ENCODE measurements at regions not wholly inside any gene's neighbourhood (a gene's known extent, or its start where the extent isn't known, plus 50 kb on each side); places are given as distances from the start of the nearest gene placed in this dataset.

DNA sequence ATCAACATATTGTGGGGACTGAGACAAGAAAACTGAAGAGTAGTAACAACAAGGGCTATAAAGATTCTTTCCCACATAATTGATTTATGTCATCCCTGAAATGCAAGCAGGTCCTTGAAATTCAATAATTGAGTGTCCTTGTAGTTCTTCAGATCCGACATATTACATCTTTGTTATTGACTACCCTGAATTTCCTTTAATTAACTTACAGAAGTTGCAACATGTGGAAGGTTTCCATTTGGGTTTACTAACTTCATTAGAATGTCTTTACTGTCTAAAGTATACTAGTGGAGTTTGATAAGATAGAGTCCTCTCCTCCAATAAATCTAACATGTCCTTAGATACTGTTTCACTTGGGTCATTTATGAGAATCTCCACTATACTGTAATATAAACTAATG lies 951.8 kb downstream of the SLC6A15 start:
- TF ChIP-seq, protein P1, sequence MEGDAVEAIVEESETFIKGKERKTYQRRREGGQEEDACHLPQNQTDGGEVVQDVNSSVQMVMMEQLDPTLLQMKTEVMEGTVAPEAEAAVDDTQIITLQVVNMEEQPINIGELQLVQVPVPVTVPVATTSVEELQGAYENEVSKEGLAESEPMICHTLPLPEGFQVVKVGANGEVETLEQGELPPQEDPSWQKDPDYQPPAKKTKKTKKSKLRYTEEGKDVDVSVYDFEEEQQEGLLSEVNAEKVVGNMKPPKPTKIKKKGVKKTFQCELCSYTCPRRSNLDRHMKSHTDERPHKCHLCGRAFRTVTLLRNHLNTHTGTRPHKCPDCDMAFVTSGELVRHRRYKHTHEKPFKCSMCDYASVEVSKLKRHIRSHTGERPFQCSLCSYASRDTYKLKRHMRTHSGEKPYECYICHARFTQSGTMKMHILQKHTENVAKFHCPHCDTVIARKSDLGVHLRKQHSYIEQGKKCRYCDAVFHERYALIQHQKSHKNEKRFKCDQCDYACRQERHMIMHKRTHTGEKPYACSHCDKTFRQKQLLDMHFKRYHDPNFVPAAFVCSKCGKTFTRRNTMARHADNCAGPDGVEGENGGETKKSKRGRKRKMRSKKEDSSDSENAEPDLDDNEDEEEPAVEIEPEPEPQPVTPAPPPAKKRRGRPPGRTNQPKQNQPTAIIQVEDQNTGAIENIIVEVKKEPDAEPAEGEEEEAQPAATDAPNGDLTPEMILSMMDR (conservative IDR thresholded peaks at IDR 0.05): no peak
- TF ChIP-seq ZFX (IDR thresholded peaks at IDR 0.05): no peak
- no peak overlapping the region for H3K27ac ChIP-seq

DNA sequence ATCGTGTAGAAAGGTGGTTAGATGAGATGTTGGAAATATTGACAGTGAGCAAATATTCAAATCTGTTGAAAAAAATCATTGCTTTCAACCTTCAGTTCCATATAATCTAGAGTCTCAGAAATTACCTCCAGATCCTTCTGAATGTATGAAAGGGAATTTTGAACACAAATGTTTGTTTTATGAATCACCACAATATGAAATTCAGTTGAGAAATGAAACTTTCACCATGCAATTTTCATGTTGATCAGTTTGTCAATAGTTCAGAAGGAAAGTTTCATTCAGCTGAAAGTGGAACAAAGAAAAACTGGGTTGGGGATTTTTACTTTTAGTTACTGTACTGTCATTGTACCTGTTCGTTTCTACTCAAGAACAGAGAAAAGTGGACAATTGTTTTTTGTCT lies 953.6 kb downstream of the SLC6A15 start:
- no peak overlapping the region for H3K27ac ChIP-seq
- TF ChIP-seq, protein P1 (conservative IDR thresholded peaks at IDR 0.05): no peak
- TF ChIP-seq ZFX (IDR thresholded peaks at IDR 0.05): no peak

DNA sequence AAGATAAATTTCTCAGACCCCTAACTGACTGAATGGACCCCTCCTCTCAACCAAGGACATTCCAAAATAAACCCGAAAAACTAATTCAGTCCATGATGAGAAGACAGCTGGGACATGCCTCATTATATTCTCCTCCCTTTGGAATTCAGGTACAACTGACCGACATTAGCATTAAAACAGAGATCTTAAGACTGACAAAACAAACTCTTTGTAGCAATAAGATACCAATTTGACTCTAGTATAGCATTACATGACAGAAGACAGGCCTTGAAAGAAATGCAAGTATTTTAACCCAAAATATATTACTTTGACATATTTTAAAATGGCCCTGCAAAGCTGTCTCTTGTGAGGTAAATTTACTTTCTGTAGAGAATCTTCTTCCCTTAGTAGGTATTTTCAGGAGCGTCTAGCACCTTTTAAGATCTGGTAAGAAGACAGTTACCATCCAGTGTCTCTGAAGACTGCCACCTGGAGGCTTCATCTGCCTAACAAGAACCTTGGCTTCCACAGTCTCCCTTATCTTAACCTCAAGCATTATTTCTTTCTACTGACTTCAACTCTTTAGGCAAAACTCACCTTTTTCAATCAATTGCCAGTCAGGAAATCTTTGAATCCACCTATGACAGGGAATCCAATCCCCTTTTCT lies 957.5 kb downstream of the SLC6A15 start:
- no peak overlapping the region for H3K27ac ChIP-seq
- TF ChIP-seq ZFX (IDR thresholded peaks at IDR 0.05): no peak
- TF ChIP-seq, protein P1 (conservative IDR thresholded peaks at IDR 0.05): peak; percentile 48

DNA sequence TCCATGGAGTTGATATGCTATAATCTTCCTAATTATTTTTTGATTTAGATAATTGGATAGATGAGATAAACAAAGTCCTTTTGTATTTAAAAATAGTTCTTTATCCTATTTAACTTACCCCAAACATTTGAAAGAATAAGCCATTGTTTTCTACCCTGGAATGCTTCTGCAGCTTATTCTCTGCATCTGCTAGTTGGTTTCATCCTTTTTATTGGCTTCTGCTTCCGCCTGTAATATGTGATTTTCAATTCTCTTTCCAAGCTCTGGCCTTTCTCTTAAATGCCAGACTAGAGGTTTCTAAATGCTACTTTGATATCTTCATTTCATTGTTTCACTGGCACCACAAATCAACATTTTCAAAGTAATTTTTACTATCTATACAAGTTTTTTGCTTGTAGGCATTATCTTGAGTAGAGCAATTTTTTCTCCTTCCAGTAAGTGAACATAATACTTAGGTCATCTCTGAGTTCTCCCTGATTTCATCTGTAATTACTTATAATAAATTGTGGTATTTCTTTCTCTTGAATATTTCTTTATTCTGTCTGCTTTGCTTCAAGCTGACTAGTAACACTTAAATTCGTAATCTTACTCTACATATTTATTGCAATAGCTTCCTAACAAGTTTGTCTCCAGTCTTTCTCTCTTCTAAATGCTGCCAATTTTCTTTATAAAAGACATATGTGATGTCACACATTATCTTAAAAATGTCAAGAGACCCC lies 958.4 kb downstream of the SLC6A15 start:
- TF ChIP-seq, protein P1 (conservative IDR thresholded peaks at IDR 0.05): no peak
- TF ChIP-seq ZFX (IDR thresholded peaks at IDR 0.05): no peak
- no peak overlapping the region for H3K27ac ChIP-seq

DNA sequence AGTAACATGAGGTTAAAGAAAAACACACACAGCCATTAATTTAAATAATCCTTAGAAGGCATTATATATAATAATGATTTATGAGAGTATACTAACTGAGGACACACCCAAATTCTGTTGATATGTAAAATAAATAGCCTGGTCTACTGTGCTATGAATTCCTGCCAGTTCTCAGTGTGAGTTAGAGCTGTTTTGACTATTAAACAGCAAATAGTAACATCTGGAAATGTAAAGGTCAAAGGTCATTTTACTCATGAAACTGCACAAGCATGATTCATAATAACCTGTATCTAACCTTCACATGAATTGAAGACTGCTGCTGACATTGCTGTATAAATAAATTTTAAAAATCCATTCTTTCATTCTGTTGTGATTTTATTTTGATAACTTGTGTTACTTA lies 966.7 kb downstream of the SLC6A15 start:
- H3K27ac ChIP-seq: no peak overlapping the region
- TF ChIP-seq ZFX (IDR thresholded peaks at IDR 0.05): no peak
- TF ChIP-seq, protein P1 (conservative IDR thresholded peaks at IDR 0.05): no peak

DNA sequence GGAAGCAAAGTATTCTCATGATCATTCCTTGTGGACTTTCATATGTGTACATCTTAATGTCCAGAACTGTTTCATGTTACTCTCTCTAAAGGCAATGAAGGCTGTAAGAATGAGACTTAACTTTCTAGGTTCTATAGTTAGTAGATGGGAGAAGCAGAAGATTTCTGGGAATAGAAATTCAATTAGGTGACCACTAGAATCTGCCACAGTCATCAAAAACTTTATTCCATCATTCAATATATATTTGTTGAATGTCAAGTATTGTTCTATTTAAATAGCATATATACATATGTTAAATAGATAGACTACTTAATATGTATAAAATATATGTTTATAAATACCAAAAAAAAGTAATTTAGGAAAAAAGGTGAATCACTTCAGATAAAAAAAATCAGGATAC lies 972.9 kb downstream of the SLC6A15 start:
- TF ChIP-seq, protein P1 (conservative IDR thresholded peaks at IDR 0.05): no peak
- no peak for TF ChIP-seq ZFX (IDR thresholded peaks at IDR 0.05)
- H3K27ac ChIP-seq: no peak overlapping the region

DNA sequence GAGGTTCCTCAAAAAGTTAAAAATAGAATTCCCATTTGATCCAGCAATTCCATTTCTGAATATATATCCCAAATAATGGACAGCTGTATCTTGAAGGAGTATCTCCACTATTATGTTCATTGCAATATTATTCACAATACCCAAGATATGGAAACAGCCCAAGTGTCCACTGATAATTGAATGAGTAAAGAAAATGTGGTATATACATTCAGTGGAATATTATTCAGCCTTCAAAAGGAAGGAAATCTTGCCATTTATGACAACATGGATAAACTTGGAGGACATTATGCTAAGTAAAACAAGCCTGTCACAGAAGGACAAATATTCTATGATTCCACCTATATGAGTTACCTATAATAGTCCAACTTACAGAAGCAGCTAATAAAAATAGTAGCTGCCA lies 979.0 kb downstream of the SLC6A15 start:
- no peak for TF ChIP-seq ZFX (IDR thresholded peaks at IDR 0.05)
- TF ChIP-seq, protein P1 (conservative IDR thresholded peaks at IDR 0.05): no peak
- no peak overlapping the region for H3K27ac ChIP-seq
